Left renal cortex interstitium (tissue), 4 donors: ENCODE measurements at regions not wholly inside any gene's neighbourhood (a gene's known extent, or its start where the extent isn't known, plus 50 kb on each side); places are given as distances from the start of the nearest gene placed in this dataset.

Experiments
- DNase-seq, 4 donors: peaks; one replicate each; pipeline ENCODE4 v3.0.0-alpha.2; 2013; ENCODE audit warnings: low read depth in 4 of 4, low spot score in 2 of 4, missing footprints in 1 of 4

- DNase-seq = no peak
Measured at GRCh38 chr5:110063640-110064602, 374.2 kb downstream of the MAN2A1 start.

GRCh38 chr5:110064603-110065268 is 375.0 kb downstream of the MAN2A1 start:
- DNase-seq = no peak

GRCh38 chr5:110070836-110071235 is 381.1 kb downstream of the MAN2A1 start:
- no peak for DNase-seq

- DNase-seq = no peak
Measured at GRCh38 chr5:110072651-110073050, 382.9 kb downstream of the MAN2A1 start.

GRCh38 chr5:110073534-110073933 is 383.8 kb downstream of the MAN2A1 start:
- DNase-seq = no peak

GRCh38 chr5:110075656-110076055 is 385.9 kb downstream of the MAN2A1 start:
- DNase-seq = no peak

GRCh38 chr5:110077147-110077546 is 387.4 kb downstream of the MAN2A1 start:
- no peak for DNase-seq

GRCh38 chr5:110082194-110082593 is 392.5 kb downstream of the MAN2A1 start:
- DNase-seq = no peak

- DNase-seq = no peak
Measured at GRCh38 chr5:110082863-110083262, 393.1 kb downstream of the MAN2A1 start.

- no peak for DNase-seq
Measured at GRCh38 chr5:110085826-110086225, 396.1 kb downstream of the MAN2A1 start.

- no peak for DNase-seq
Measured at GRCh38 chr5:110086658-110087388, 397.1 kb downstream of the MAN2A1 start.

GRCh38 chr5:110087829-110088228 is 398.1 kb downstream of the MAN2A1 start:
- DNase-seq = no peak

GRCh38 chr5:110088676-110089436 is 399.1 kb downstream of the MAN2A1 start:
- no peak for DNase-seq

- no peak for DNase-seq
Measured at GRCh38 chr5:110092955-110093785, 403.4 kb downstream of the MAN2A1 start.

GRCh38 chr5:110094109-110094508 is 404.4 kb downstream of the MAN2A1 start:
- no peak for DNase-seq

GRCh38 chr5:110094548-110094947 is 404.8 kb downstream of the MAN2A1 start:
- DNase-seq = no peak

- DNase-seq = no peak
Measured at GRCh38 chr5:110096419-110096818, 406.7 kb downstream of the MAN2A1 start.

GRCh38 chr5:110099572-110099971 is 409.8 kb downstream of the MAN2A1 start:
- no peak for DNase-seq

- DNase-seq = no peak
Measured at GRCh38 chr5:110103081-110103480, 413.4 kb downstream of the MAN2A1 start.
